Fibroblast of the aortic adventitia (primary cell): ENCODE measurements at regions not wholly inside any gene's neighbourhood (a gene's known extent, or its start where the extent isn't known, plus 50 kb on each side); places are given as distances from the start of the nearest gene placed in this dataset.

Experiments
- DNase-seq: peaks from one replicate; pipeline ENCODE4 v3.0.0-alpha.2; 2010; ENCODE audit warnings: low read depth
- H3K4me3 ChIP-seq: 2 replicates; pipeline ENCODE4 v1.5.1; 2011; ENCODE audit warnings: low read depth, mild to moderate bottlenecking, control low read depth, low read length, moderate library complexity
- CTCF ChIP-seq: IDR thresholded peaks from 2 replicates; pipeline ENCODE4 v1.5.1; 2011; ENCODE audit warnings: mild to moderate bottlenecking, low read length, control low read depth, inconsistent platforms; ENCODE audit not compliant: insufficient read depth

- H3K4me3 ChIP-seq, result no peak overlapping the region
- no peak for TF ChIP-seq CTCF
- DNase-seq, result peak; percentile 97
Observed at GRCh38 chr5:158384535-158385481, 525.9 kb upstream of the CLINT1 start.

GRCh38 chr5:158383486-158383885 lies 524.5 kb upstream of the CLINT1 start:
- no peak overlapping the region for H3K4me3 ChIP-seq
- DNase-seq, result no peak
- no peak for TF ChIP-seq CTCF

DNA sequence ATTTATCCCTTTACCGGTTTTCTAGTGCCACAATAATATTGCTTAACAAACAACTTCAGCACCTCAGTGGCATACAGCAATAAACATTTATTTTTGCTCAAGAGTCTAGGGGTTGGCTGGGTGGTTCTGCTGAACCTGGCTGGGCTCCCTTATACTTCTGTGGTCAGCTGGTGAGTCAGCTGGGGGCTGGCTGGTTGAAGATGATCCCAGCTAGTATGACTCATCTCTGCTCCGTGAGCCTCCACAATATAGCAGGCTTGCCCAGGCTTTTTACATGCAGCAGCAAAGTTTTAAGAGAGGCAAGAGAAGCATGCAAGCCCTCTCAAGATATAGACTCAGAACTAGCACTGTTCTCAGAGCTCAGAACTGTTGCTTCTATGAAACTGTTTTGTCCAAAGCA lies 523.5 kb upstream of the CLINT1 start:
- no peak for TF ChIP-seq CTCF
- H3K4me3 ChIP-seq, result no peak overlapping the region

DNA sequence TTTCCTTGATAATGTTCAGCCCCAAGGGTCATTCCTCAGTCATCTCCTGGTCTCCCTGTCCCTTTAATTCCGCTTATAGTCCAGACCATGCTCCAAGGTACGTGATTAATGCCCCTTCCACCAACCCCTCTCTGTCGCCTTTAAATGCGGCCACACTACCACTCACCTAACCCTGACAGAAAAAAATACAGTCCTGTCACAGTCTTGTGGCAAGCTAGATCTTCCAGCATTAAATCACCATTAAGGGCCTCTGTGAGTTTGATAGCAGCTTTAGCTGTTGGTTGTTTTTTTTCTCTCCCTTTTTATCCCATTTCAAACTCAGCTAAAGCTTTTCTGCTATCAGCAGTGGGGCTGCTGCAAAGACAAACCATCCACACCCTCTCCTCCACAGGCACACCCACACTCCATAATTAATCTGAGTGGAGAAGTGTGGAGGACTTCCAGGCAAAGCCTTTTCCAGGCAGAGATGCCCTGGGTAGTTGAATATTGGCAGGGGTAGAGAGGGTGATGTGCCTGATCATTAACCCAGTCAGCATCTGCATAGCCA lies 522.7 kb upstream of the CLINT1 start:
- DNase-seq, result peak; percentile 37
- no peak overlapping the region for H3K4me3 ChIP-seq
- no peak for TF ChIP-seq CTCF

More for the DNA sequence above, 523.5 kb upstream of the CLINT1 start:
- DNase-seq, result peak; percentile 98

- H3K4me3 ChIP-seq, result no peak overlapping the region
- DNase-seq, result no peak
- TF ChIP-seq CTCF, result no peak
Observed at GRCh38 chr5:158380661-158381060, 521.7 kb upstream of the CLINT1 start.

GRCh38 chr5:158378931-158379330 lies 520.0 kb upstream of the CLINT1 start:
- no peak for TF ChIP-seq CTCF
- no peak for DNase-seq
- H3K4me3 ChIP-seq, result no peak overlapping the region
